Gastrocnemius medialis (tissue), 4 donors: ENCODE measurements at regions not wholly inside any gene's neighbourhood (a gene's known extent, or its start where the extent isn't known, plus 50 kb on each side); places are given as distances from the start of the nearest gene placed in this dataset.

Experiments
- ATAC-seq, 2 donors: fragments of 150-250 bp; one replicate each; pipeline ENCODE4 v1.9.1; 2016
- DNase-seq, 2 donors: peaks; one replicate each; pipeline ENCODE4 v3.0.0-alpha.2; 2019
- H3K27ac ChIP-seq, 4 donors: fragments of 200-600 bp; sonication (generic); 1 replicate in 1 of 4; 2 replicates in 3 of 4; pipeline ENCODE4 v1.5.1; 2016 to 2018; ENCODE audit warnings: mild to moderate bottlenecking in 2 of 4, moderate library complexity in 1 of 4
- H3K27me3 ChIP-seq, 3 donors: fragments of 200-600 bp; sonication (generic) in 2 of 3; 1 replicate in 1 of 3; 2 replicates in 2 of 3; pipeline versions ENCODE4 v1.5.1 to v1.6.0; 2016 to 2019; ENCODE audit warnings: mild to moderate bottlenecking in 1 of 3, moderate library complexity in 1 of 3
- H3K36me3 ChIP-seq, 2 donors: fragments of 200-600 bp; sonication (generic) in 1 of 2; one replicate each; pipeline ENCODE4 v1.5.1; 2017 to 2018
- H3K4me1 ChIP-seq, 2 donors: fragments of 200-600 bp; sonication (generic) in 1 of 2; one replicate each; pipeline ENCODE4 v1.5.1; 2016 to 2017; ENCODE audit warnings: mild to moderate bottlenecking in 2 of 2
- H3K4me3 ChIP-seq, 4 donors: fragments of 200-600 bp; sonication (generic) in 3 of 4; 1 replicate in 1 of 4; 2 replicates in 3 of 4; pipeline ENCODE4 v1.5.1; 2016 to 2019; ENCODE audit warnings: mild to moderate bottlenecking in 2 of 4
- H3K9me3 ChIP-seq, 3 donors: fragments of 200-600 bp; sonication (generic) in 2 of 3; 1 replicate in 1 of 3; 2 replicates in 2 of 3; pipeline ENCODE4 v1.5.1; 2016 to 2019
- CTCF ChIP-seq, 5 experiments: fragments of 450-650 bp in 3 of 5; fragments of 200-600 bp in 2 of 5; sonication (generic) in 2 of 5; IDR thresholded peaks in 4 of 5; conservative IDR thresholded peaks in 1 of 5; 1 replicate in 4 of 5; 2 replicates in 1 of 5; pipeline ENCODE4 v1.5.1; 2016 to 2019; ENCODE audit warnings: antibody characterized with exemption in 5 of 5, mild to moderate bottlenecking in 3 of 5, moderate library complexity in 3 of 5
- POLR2A ChIP-seq, 2 donors: fragments of 450-650 bp; IDR thresholded peaks; one replicate each; pipeline ENCODE4 v1.6.1; 2017; ENCODE audit warnings: antibody characterized with exemption in 2 of 2, mild to moderate bottlenecking in 2 of 2, moderate library complexity in 2 of 2
- in situ Hi-C, 4 donors: fragments of 200-750 bp; cut with MboI; loops; one replicate each; pipeline versions ENCODE4 v1.15.0 to v1.8.0; 2017; ENCODE audit warnings: low sequenced_read_pairs in 4 of 4
- intact Hi-C: fragments of 100-400 bp; cut with DNase I; formaldehyde crosslinking; loops from one replicate; pipeline ENCODE4 v1.15.1; 2023; ENCODE audit warnings: low total_unique reads

GRCh38 chr4:66653937-66654336, 891.4 kb downstream of the CENPC start:
- ATAC-seq: no peak
- H3K4me3 ChIP-seq: no peak overlapping the region
- no peaks in the 10 kb centered on the region for H3K36me3 ChIP-seq
- no peaks in the 10 kb centered on the region for H3K27me3 ChIP-seq
- no peaks in the 10 kb centered on the region for H3K4me1 ChIP-seq
- H3K9me3 ChIP-seq: no peaks in the 10 kb centered on the region
- TF ChIP-seq CTCF (IDR thresholded peaks at IDR 0.05 in 4 of 5, conservative IDR thresholded peaks at IDR 0.05 in 1 of 5) (no peak), POLR2A (IDR thresholded peaks at IDR 0.05) (no peak)
- intact Hi-C loops (no loop called here), in situ Hi-C loops (no loop called here)
- H3K27ac ChIP-seq: no peak overlapping the region
- no peak for DNase-seq

GRCh38 chr4:66649236-66649635, 896.1 kb downstream of the CENPC start:
- DNase-seq: no peak
- no peak overlapping the region for H3K4me3 ChIP-seq
- no peak overlapping the region for H3K27ac ChIP-seq
- no peaks in the 10 kb centered on the region for H3K4me1 ChIP-seq
- in situ Hi-C loops: loop anchor here in 1 of 4 donors (10.0 kb wide), 1 partner anchor 56 kb away; no protein-coding TSS in a partner anchor
- TF ChIP-seq POLR2A (IDR thresholded peaks at IDR 0.05): no peak
- TF ChIP-seq CTCF (IDR thresholded peaks at IDR 0.05 in 4 of 5, conservative IDR thresholded peaks at IDR 0.05 in 1 of 5): no peak
- intact Hi-C loops: no loop called here
- no peaks in the 10 kb centered on the region for H3K9me3 ChIP-seq
- H3K27me3 ChIP-seq: no peaks in the 10 kb centered on the region
- ATAC-seq: no peak
- no peaks in the 10 kb centered on the region for H3K36me3 ChIP-seq

GRCh38 chr4:66647926-66648325, 897.4 kb downstream of the CENPC start:
- H3K36me3 ChIP-seq: no peaks in the 10 kb centered on the region
- no peak overlapping the region for H3K4me3 ChIP-seq
- no peak overlapping the region for H3K27ac ChIP-seq
- intact Hi-C loops: no loop called here
- H3K9me3 ChIP-seq: no peaks in the 10 kb centered on the region
- in situ Hi-C loops: loop anchor here in 1 of 4 donors (10.0 kb wide), 1 partner anchor 57 kb away; no protein-coding TSS in a partner anchor
- H3K4me1 ChIP-seq: no peaks in the 10 kb centered on the region
- no peak for ATAC-seq
- no peak for DNase-seq
- H3K27me3 ChIP-seq: no peaks in the 10 kb centered on the region
- TF ChIP-seq POLR2A (IDR thresholded peaks at IDR 0.05) (no peak), CTCF (IDR thresholded peaks at IDR 0.05 in 4 of 5, conservative IDR thresholded peaks at IDR 0.05 in 1 of 5) (no peak)

GRCh38 chr4:66647476-66647875, 897.8 kb downstream of the CENPC start:
- Histone ChIP-seq H3K27ac (no peak overlapping the region), H3K4me1 (no peaks in the 10 kb centered on the region), H3K9me3 (no peaks in the 10 kb centered on the region), H3K27me3 (no peaks in the 10 kb centered on the region), H3K4me3 (no peak overlapping the region), H3K36me3 (no peaks in the 10 kb centered on the region)
- intact Hi-C loops (no loop called here), in situ Hi-C loops (loop anchor here in 1 of 4 donors (10.0 kb wide), 1 partner anchor 57 kb away; no protein-coding TSS in a partner anchor)
- TF ChIP-seq CTCF (IDR thresholded peaks at IDR 0.05 in 4 of 5, conservative IDR thresholded peaks at IDR 0.05 in 1 of 5) (no peak), POLR2A (IDR thresholded peaks at IDR 0.05) (no peak)
- no peak for DNase-seq
- ATAC-seq: no peak
